ENCODE measurements at regions not wholly inside any gene's neighbourhood (a gene's known extent, or its start where the extent isn't known, plus 50 kb on each side); places are given as distances from the start of the nearest gene placed in this dataset.

DNA sequence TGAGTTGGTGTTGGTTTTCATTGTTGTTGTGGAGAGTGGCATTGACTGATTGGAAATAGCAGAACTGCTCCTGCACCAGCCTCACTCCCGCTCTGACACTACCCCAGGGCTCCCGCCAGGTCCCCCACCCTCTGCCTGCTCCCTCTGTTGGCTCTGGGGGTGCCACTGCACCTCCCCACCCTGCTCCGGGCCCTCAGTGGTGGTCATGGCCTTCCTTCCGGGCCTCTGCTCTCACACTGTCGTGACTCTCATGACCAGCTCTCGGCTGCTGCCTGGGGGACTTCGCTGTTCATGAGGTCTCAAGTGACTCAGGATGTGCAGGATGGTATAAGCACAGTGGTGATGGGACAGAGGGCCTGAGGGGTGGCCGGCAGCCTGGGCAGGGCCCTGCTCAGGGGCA lies 113.2 kb downstream of the MARCHF4 start:
- H3K4me1 ChIP-seq (ENCODE audit: control insufficient read depth in 2 of 2, insufficient read depth in 2 of 2, low read length in 2 of 2): no peaks in the 10 kb centered on the region
- DNase-seq (no peak), ATAC-seq (ENCODE audit: low read depth) (no peak)
- H4K20me1 ChIP-seq (ENCODE audit: control insufficient read depth, insufficient read depth, low read length, poor library complexity, severe bottlenecking): no peaks in the 10 kb centered on the region
- no peak overlapping the region for H3K4me3 ChIP-seq (ENCODE audit: control extremely low read depth in 1 of 5, extremely low read depth in 1 of 5, insufficient read depth in 1 of 5, low read depth in 2 of 5, low read length in 4 of 5)
- Mint-ChIP-seq H3K4me1 (no peaks in the 10 kb centered on the region), H3K4me3 (no peak overlapping the region), H3K27me3 (peaks cover 13% of the 10 kb centered on the region), H3K9me3 (ENCODE audit: insufficient read depth) (no peaks in the 10 kb centered on the region), H3K27ac (no peak overlapping the region)
- POLR2A ChIA-PET: no interaction called here
- no peak overlapping the region for H2AFZ ChIP-seq (ENCODE audit: insufficient read depth, low read depth, low read length, poor library complexity, severe bottlenecking)
- no peak for TF ChIP-seq EZH2 (IDR thresholded peaks at IDR 0.05; ENCODE audit: borderline replicate concordance, insufficient read depth, low read depth, low read length, poor library complexity, severe bottlenecking)
- intact Hi-C loops (cut with micrococcal nuclease): no loop called here
- CTCF ChIA-PET: no interaction called here
- H3K4me2 ChIP-seq (replicated peaks; ENCODE audit: low read depth, low read length, poor library complexity, severe bottlenecking): no peak overlapping the region
- H3K36me3 ChIP-seq (replicated peaks in 1 of 2; ENCODE audit: control extremely low read depth in 1 of 2, control insufficient read depth in 1 of 2, extremely low read depth in 1 of 2, insufficient read depth in 2 of 2, low read length in 1 of 2): no peaks in the 10 kb centered on the region
- H3K9ac ChIP-seq (ENCODE audit: low read length): no peak overlapping the region
- no peaks in the 10 kb centered on the region for H3K9me3 ChIP-seq (ENCODE audit: control extremely low read depth in 1 of 3, control insufficient read depth in 2 of 3, insufficient read depth in 1 of 3, low read length in 2 of 3)
- H3K27ac ChIP-seq (ENCODE audit: low read length in 2 of 2): no peak overlapping the region
- H3K27me3 ChIP-seq (replicated peaks in 1 of 4; ENCODE audit: control extremely low read depth in 1 of 4, control insufficient read depth in 3 of 4, insufficient read depth in 4 of 4, low read length in 3 of 4): peaks cover 0 to 10% (median 0%) of the 10 kb centered on the region in 4 experiments
- WGBS (ENCODE audit: insufficient coverage): 91% methylated on average over 8 of the region's 8 CpGs
- H3K79me2 ChIP-seq (ENCODE audit: control insufficient read depth, insufficient read depth, low read length): no peaks in the 10 kb centered on the region

DNA sequence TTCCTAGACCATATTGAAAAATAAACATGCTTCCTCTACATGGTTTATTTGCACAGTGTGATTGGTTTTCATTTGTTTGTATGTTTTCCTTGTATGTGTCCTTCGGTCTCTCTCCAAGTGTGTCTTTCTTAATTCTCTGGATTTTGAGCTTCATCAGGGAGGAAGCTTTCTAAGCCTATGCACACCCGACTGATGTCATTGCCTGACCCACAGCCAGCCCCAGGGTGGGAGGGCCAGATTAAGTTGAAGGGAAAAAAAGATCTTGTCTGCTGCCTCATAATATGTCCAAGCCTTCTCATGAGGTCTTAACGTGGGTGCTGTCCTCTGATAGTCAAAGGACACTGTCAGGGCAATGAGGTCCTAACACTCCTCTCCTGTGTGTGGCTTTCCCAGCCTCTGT lies 115.2 kb downstream of the MARCHF4 start:
- no peaks in the 10 kb centered on the region for H3K9me3 ChIP-seq (ENCODE audit: control extremely low read depth in 1 of 3, control insufficient read depth in 2 of 3, insufficient read depth in 1 of 3, low read length in 2 of 3)
- H3K4me1 ChIP-seq (ENCODE audit: control insufficient read depth in 2 of 2, insufficient read depth in 2 of 2, low read length in 2 of 2): no peaks in the 10 kb centered on the region
- no peaks in the 10 kb centered on the region for H4K20me1 ChIP-seq (ENCODE audit: control insufficient read depth, insufficient read depth, low read length, poor library complexity, severe bottlenecking)
- Mint-ChIP-seq H3K27me3 (peaks cover 7% of the 10 kb centered on the region), H3K4me1 (peaks cover 6% of the 10 kb centered on the region), H3K4me3 (no peak overlapping the region), H3K9me3 (ENCODE audit: insufficient read depth) (no peaks in the 10 kb centered on the region), H3K27ac (no peak overlapping the region)
- H3K27ac ChIP-seq (ENCODE audit: low read length in 2 of 2): no peak overlapping the region
- H3K36me3 ChIP-seq (replicated peaks in 1 of 2; ENCODE audit: control extremely low read depth in 1 of 2, control insufficient read depth in 1 of 2, extremely low read depth in 1 of 2, insufficient read depth in 2 of 2, low read length in 1 of 2): no peaks in the 10 kb centered on the region
- H2AFZ ChIP-seq (ENCODE audit: insufficient read depth, low read depth, low read length, poor library complexity, severe bottlenecking): no peak overlapping the region
- CTCF ChIA-PET: no interaction called here
- DNase-seq (no peak), ATAC-seq (ENCODE audit: low read depth) (no peak)
- H3K9ac ChIP-seq (ENCODE audit: low read length): no peak overlapping the region
- 92% methylated on average over 3 of the region's 3 CpGs for WGBS (ENCODE audit: insufficient coverage)
- no peak overlapping the region for H3K4me2 ChIP-seq (replicated peaks; ENCODE audit: low read depth, low read length, poor library complexity, severe bottlenecking)
- POLR2A ChIA-PET: no interaction called here
- H3K79me2 ChIP-seq (ENCODE audit: control insufficient read depth, insufficient read depth, low read length): no peaks in the 10 kb centered on the region
- H3K4me3 ChIP-seq (ENCODE audit: control extremely low read depth in 1 of 5, extremely low read depth in 1 of 5, insufficient read depth in 1 of 5, low read depth in 2 of 5, low read length in 4 of 5): no peak overlapping the region
- peaks cover 0 to 10% (median 2%) of the 10 kb centered on the region in 4 experiments for H3K27me3 ChIP-seq (replicated peaks in 1 of 4; ENCODE audit: control extremely low read depth in 1 of 4, control insufficient read depth in 3 of 4, insufficient read depth in 4 of 4, low read length in 3 of 4)
- TF ChIP-seq EZH2 (IDR thresholded peaks at IDR 0.05; ENCODE audit: borderline replicate concordance, insufficient read depth, low read depth, low read length, poor library complexity, severe bottlenecking): no peak
- intact Hi-C loops (cut with micrococcal nuclease): no loop called here

Data from B cell (primary cell).